IPS DF 19.7 (cell line): ENCODE measurements at regions not wholly inside any gene's neighbourhood (a gene's known extent, or its start where the extent isn't known, plus 50 kb on each side); places are given as distances from the start of the nearest gene placed in this dataset.

Experiments
- DNase-seq: peaks from one replicate; pipeline ENCODE4 v3.0.0-alpha.2; 2013; ENCODE audit warnings: low read depth, low spot score

DNA sequence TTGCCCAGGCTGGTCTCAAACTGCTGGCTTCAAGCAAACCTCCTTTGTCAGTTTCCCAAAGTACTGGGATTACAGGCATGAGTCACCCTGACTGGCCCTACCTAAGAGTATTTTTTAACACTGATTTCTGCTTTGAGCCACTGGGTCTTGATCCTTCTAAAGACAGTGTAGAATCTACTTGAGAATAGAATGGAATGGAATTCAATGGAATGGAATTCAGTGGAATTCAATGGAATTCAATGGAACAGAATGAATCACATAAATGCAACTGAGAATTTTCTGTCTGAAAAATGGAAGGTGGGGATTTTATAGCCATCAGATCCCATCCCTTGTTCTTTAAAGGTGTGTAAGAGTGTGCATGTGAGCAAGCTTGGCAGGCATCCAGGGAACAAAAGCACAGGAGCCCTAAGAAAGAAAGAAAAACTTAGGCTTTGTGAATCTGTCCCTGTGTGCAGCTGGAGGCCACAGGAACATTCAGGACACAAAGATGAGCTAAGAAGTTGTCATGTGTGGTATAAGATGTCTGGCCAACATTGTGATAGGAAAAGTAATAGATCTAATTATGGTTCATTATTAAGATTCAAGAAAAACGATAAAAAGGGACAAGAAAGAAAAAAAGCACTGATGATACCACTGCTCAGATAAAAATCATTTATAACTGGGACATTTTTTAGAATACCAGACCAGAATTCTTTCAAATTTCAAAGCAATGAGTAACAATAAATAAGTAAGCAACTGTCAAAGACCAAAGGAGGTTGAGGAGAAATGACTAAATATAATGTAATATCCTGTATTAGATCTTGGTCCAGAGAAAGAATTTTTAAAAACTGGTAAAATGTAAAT is 681.0 kb upstream of the GJE1 start:
- no peak for DNase-seq

DNA sequence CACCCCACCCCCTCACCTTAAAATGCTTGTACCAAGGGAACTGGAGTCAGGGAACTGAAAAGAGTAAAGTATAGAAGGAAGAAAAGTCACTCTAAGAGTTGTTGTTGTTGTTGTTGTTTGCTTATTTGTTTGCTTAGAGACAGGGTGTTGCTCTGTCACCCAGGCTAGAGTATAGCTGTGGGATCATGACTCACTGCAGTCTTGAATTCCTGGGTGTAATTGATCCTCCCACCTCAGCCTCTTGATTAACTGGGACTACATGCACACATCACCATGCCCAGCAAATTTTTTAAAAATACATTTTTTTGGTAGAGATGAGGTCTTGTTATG is 681.6 kb upstream of the GJE1 start:
- no peak for DNase-seq

DNA sequence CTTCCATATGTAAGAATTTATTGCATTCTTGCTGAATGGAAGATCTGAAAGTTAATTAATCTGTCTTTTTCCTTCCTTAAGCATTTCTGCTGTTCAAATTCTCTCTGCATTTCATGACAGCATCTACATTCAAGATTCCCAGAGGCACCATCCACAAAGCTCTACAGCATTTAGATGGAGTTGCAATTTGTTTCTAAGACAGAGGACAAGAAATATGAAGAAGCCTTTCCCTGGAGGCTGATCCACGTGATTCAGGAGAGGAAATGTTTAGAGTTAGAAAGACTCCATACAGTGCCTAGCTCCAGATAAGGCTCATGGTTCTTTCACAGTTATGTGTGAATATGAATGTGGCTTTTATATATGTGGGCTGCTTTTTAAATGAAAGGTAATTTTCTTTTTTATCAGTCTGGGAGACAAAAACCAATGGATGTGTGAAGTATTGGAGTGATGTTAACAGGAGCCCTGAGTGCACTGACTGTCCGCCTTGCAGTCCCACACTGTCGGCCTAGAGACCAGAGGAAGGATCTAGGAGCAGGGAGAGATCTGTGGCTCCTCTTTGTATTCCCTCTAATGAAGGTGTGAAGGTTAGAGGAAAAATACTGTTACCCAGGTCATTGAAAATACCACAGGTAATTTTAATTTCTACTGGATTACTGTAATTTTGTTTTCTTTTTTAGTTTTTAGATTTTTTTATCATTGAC is 686.6 kb upstream of the GJE1 start:
- no peak for DNase-seq

DNA sequence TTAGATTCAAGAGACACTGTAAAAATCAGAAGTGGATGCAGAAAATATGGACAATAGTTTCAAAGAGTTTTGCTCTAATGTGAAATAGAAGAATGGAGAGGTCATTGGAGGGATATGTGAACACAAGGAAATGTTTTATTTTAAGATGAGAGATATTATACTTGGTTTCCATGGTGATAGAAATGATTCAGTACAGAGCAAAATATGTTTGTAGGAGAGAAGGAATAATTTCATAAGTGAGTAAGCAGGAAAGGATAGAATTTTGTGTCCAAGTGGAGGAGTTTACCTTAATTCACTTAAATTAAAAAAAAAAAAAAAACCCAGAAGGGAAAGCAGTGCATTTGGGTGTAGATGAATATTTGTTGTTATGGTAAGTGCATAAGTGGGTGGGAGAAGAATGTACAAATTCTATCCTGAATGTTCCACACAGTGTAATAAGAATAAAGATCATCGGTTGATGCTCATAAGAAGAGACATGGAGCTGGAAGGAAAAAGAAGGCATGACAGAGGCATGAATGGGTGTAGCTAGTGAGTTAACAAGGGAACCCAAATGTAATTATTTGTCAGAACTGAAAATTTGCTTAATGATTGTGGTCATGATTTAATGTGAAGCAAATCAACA is 688.9 kb upstream of the GJE1 start:
- no peak for DNase-seq

DNA sequence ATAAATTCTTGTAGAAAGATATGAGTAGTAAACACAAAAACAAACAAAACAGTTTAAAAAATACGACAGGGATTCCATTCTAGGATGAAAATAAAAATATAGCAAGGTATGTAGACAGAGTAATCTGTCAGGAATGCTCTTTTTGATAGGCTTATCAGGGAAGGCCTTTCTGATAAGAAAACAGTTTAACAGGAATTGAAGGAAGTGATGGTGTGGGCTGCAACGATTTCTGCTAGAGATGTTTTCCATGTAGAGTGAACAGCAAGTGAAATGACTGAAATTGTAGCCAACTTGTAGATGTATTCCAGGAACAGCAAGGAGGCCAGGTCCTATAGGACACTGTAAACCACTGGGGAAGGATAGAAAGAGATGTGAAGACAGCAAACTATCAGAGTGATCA is 689.7 kb upstream of the GJE1 start:
- DNase-seq = no peak

DNA sequence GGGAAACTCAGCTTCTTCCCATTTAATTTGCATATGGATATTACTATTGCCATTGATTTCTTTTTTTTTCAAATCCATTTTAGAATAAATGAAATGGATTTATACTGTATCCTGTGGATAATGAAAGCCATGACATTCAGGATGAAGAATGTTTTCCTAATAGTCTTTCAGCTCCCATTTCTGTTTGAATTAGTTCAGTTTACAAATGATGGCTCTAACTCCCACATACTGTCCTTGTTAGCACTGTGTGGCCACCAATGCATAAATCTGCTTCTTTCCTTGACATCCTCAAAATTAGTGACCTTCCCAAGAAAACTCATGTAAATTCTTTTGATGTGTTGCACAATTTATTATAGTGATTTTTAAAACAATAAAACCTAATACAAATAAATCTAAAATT is 693.2 kb upstream of the GJE1 start:
- DNase-seq = no peak

DNA sequence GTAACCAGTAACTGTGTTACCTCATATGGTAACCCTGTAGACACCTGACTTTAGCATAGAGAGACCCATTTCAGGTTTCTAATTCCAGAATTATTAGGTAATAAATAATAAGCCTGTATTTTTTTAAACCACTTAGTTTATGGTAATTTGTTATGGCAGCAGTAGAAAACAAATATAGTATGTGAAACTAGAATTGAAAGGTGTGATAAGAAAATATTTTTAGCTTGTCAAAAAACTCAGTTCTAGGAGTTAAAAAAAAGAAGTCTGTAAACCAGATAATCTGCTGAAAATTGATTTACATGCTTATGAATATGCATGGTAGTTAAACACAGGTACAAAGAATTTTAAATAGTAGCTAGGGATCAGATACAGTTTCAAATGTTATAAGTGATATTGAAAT is 695.0 kb upstream of the GJE1 start:
- no peak for DNase-seq

DNA sequence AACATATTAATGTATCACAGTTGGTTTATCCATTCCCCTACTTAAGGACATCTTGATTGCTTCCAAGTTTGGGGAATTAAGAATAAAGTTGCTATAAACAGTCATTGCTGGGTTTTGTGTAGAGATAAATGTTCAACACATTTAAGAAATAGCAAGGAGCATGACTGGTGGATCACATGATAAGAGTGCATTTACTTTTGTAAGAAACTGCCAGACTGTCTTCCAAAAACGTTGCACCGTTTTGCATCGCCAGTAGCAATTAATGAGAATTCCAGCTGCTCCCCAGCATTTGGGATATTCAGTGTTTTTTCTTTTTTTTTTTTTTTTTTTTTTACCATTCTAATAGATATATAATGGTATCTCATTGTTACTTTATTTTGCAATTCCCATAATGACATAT is 695.7 kb upstream of the GJE1 start:
- DNase-seq = no peak

DNA sequence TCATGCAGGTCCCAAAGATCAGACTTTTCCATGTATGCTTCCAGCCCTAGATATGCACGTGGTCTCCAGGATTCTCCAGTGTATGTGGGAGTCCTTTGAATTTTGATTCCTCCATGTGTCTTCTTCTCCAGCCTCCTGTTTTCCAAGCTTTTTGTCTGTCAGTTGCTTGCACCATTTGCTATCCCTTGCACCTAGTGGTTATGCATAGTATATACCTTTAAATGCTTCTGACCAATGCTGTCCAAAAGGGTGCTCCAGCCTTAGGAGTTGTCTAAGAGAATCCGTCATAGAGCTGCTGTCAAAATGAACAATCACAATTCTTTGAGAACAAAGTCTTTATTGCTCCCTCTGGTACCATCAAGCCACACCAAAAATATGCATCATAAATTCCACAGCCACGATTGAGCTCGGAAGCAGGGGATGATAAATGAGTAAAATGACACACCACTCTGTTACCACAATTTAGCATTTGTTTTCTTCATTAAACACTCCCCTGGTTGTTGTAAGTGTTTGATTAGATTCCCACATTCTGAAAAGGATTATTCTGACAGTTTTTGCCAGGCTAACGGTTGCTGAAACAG is 706.2 kb upstream of the GJE1 start:
- no peak for DNase-seq

DNA sequence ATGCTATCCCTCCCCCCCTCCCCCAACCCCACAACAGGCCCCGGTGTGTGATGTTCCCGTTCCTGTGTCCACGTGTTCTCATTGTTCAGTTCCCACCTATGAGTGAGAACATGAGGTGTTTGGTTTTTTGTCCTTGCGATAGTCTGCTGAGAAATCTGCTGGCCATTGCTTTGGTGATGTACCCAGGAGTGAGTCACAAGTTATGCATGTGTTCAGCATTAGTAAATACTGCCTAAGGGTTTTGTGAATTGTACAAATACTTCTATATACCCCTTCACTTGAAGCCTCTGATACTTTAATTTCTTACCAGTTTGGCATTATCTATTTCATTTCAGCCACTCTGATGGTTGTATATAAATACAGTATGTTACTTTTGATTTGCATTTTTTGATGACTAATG is 711.3 kb upstream of the GJE1 start:
- DNase-seq = no peak

DNA sequence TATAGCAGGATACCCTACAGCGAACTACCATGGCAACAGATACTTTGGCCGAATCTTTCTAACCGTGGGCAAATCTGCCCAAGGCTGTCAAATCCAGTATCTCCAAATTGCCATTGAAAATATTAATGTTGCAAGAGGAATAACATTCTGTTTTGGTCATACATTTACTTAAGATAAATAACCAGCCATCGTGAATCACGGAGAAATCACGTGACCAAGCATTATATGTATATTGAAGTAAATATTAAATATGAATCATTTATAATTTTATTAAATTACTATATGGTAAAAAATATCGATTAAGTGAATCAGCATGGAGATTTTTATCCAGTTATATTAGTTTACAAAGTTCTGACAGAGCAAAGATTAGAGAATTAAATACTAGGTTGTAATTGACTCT is 714.6 kb upstream of the GJE1 start:
- DNase-seq = no peak

DNA sequence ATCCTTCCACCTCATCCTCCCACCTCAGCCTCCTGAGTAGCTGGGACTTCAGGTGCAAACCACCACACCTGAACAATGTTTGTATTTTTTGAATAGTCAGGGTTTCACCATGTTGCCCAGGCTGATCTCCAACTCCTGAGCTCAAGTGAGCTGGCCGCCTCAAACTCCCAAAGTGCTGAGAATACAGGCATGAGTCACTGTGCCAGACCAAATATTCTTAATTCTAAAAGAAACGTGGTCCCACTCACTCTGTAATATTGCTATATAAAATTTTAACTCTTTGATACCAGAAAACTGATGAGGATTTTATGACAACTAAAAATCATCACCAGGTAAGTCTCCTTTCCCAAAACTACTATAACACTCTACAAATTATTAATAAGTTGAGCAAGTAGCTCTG is 716.8 kb upstream of the GJE1 start:
- DNase-seq = no peak

DNA sequence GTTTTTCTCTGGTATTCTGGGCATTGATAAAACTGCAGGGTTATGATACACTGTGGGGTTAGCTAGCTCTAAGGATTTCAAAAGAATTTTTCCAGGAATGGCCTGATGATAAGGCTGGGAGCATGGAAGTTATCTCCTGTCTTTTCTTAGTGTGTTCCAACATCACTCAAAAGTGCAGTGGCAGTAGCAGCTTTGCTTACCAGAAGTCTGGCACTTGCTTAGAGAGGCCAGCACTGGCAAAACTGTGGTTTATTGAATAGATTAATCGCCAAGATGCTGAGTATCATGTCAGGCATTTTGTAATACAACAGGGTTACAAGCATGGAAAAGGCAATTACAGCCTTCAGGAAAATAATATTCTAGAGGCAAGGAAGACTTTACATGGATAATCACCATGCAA is 719.5 kb upstream of the GJE1 start:
- no peak for DNase-seq

DNA sequence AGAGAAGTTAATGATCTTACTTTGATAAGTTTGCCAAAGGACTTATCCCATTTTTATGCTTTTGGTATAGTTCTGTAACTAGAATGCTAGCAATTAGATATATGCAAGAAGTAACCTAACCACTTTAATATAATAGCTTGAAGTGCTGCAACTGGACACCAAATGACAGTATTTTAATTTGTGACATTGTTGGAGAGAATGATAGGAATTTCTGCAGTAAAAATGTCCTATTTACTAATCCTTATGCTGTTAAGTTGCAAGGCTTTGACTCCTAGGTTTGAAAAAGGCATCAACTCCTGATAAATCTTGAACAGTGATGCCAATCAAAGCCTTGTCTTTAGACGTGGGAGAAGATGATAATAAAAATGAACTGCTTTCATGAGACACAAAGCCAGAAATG is 726.0 kb upstream of the GJE1 start:
- DNase-seq = no peak

DNA sequence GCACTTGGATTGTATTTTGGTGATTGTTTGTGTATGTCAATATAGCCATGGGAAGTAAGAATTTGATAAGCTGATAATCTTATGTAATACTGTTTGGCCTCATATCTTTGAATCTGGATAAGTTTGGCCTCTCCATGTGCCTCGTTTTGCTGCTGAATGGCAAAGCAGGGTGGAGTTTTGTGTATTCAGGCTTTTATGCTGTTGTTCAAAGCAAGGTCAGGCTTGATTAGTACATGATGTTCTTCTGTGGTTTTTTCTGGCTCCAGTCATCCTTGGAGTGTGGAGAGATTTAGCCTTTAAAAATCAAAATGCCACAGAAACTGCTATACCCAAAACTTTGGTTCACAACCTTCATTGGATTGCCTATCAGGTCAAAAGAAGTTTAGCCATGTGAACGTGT is 728.9 kb upstream of the GJE1 start:
- DNase-seq = no peak

DNA sequence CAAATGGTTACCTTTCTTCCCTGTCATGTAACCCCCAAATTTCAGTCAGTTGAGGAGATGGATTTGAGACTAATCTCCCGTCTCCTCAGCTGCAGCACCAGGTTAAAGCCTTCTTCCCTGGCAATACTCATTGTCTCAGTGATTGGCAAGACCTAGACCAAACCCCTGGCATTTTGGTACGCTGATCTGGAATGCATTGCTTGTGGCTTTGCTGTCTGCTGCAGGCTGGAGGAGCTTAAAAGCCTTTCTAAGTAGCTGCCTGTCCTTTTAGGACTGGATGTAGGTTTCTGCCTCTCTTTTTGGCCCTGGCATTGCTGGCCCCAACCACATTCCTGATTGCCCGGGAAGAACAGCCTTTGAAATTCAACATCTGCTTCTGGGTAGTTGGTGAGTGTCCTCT is 729.6 kb upstream of the GJE1 start:
- no peak for DNase-seq

DNA sequence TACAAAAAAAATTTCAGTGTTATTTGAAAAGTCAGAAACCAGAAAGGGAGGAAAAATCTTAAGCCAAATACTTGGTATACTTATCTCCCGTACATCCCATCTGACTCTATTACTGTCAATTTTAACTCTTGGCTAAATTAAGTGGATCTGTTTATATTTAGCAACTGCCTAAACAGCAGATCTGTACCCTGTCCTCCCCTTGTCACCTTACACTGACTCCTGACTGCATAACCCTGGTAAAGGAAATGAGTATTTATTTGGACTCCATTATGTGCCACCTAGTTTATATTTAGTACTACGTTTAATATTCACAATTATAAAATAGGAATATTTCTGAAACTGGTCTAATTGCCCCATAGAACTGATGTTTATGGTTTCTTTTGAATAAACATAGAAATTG is 730.2 kb upstream of the GJE1 start:
- no peak for DNase-seq

DNA sequence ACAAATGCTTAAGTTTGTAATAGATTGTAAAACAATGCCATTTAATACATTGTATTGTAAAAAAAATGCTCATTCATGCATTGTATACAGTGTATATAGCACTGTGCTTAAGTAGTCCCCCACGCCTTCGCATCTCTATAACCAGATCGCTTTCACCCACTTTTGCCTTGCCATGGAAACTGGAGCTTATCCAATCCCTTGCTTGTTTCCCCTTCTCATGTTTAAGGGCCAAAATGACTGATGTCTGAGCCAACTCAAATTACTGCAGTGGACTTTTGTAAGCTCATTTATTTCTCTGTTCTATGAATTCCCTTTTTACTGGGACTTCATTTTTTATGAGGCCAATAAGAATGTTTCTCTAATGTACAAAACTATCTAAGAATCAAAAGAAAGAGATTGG is 730.9 kb upstream of the GJE1 start:
- DNase-seq = no peak

DNA sequence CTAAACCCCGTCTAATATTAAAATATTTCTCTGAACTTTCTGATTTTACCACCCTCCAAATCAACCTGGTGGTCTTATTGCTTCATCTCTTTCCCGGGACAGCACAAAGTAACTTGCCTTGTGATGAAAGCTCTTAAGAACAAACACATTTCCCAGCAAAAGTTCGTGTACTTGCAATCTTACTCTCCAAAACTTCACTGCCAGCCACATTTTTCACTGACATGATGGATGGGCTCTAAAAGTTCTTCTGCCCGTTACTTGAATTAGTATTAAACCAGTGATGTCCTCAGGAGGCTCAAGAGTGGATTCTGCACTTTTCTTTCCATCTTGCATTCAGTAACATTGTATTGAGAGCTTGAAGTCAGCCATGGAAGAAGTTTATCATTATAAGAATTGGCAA is 731.6 kb upstream of the GJE1 start:
- no peak for DNase-seq

DNA sequence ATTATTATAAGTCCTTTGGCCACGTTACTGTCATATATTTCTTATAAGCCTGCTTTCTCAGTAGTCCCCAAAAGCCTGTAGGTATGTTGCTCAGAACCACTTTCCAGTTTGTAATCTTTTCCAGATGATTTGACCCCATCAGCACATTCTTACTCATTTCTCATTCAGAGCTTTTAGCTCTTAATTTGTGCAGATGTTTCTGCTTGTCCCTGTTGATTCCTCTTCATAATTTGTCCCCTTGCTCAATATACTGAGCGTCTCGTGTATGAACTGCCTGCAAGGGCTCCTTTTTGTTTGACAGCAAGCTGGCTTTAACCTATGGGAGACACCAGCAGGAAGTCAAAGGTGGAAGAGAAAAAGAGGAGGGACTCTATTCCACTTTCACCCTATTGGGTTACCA is 733.8 kb upstream of the GJE1 start:
- DNase-seq = no peak

DNA sequence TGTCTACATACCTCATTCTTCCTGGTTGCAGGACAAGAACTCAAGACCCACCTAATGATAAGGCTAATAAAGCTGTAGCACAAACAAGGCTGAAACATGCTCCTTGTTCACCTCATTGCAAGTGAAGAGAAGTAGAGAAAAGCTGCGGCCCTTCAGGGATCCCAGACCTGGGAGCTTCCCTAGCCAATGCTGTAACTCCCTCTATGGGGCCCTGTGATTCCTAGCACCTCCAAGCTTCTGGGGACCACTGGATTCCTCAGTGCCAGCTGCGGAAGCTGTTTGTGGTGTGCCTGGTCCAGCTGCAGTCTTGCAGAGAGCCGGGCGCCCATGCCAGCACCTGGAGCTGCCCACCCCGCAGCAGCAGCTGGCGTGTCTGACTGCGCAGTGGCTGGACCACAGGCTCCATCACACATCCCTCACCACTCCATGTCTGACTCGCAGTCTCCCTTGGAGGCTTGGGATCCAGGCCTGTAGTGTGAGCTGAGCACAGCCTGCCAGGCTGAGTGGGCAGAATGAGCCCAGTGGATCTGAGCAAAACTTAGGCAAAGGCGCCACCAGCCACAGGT is 737.2 kb upstream of the GJE1 start:
- DNase-seq = no peak

DNA sequence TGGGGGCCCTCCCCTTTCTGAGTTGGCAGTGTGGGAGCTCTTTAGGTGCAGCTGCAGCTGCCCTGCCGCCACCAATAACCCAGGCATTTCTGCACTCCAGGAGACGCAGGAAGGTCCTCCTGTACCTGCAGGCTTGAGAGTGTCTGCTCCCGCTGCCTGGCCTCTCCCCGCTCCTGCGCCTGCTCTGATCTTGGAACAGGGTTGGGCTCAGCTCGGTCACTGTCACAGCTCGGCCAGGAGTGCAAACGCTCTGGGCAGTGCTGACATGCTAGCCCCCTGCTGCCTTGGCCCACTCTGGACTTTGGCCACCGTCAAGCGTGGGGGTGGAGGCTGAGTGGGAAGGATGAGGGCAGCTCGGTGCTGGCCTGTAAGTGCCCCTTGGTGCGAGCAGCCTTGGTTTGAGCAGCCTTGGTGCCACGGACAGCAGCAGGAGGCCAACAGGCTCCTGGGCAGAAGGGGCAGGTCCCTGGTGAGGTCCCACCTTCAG is 738.1 kb upstream of the GJE1 start:
- DNase-seq = no peak
